ENCODE measurements at regions not wholly inside any gene's neighbourhood (a gene's known extent, or its start where the extent isn't known, plus 50 kb on each side); places are given as distances from the start of the nearest gene placed in this dataset.

DNA sequence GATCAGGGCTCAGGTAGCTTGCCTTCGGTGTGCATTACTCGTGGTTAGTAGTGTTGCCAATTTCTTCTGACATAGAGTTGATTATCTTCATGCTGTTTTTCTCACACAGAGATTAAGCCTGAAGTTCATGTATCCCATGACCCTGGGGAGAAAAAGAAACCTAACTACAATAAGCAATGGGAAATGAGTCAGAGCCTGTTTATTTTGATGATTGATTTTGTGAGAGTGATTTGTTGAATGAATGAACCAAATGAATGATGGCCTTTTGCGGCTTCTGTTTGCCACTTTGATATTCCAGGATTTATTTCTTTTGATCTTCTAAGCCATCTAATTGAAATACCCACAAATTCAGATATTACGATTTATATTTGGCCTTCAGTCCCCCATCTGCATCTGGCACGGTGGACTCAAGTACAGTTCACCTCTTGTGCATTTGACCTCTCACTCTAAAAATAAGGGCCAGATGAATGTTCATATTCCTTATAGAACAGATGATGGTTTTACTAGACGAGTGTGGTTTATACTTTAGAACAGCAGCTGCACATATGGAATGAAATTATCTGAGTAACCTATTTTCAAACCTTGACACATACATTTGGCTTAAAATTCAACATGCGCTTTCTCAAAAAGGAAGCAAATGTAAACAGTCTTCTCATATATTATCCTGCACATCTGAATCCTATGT lies 110.7 kb downstream of the PLCE1 start (continued):
- no peak for TF ChIP-seq SP7 (tag by site-specific recombination; IDR thresholded peaks at IDR 0.05)
- TF ChIP-seq SETDB1 (IDR thresholded peaks at IDR 0.05; ENCODE audit: insufficient read length, low read length): no peak
- TF ChIP-seq ZNF707 (tag by site-specific recombination; IDR thresholded peaks at IDR 0.05): no peak
- TF ChIP-seq, protein P1, sequence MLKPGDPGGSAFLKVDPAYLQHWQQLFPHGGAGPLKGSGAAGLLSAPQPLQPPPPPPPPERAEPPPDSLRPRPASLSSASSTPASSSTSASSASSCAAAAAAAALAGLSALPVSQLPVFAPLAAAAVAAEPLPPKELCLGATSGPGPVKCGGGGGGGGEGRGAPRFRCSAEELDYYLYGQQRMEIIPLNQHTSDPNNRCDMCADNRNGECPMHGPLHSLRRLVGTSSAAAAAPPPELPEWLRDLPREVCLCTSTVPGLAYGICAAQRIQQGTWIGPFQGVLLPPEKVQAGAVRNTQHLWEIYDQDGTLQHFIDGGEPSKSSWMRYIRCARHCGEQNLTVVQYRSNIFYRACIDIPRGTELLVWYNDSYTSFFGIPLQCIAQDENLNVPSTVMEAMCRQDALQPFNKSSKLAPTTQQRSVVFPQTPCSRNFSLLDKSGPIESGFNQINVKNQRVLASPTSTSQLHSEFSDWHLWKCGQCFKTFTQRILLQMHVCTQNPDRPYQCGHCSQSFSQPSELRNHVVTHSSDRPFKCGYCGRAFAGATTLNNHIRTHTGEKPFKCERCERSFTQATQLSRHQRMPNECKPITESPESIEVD (tag by site-specific recombination; IDR thresholded peaks at IDR 0.05): peak; percentile 82
- peak; percentile 46; the same call in 1 of the 2 replicates for TF ChIP-seq ZNF629 (tag by site-specific recombination; IDR thresholded peaks at IDR 0.05)
- peak; percentile 91 for TF ChIP-seq GFI1B (tag by site-specific recombination; IDR thresholded peaks at IDR 0.05)
- 0 out of 2 replicates have a peak, but pooled peaks have one; percentile 18 for TF ChIP-seq IKZF3 (tag by site-specific recombination; IDR thresholded peaks at IDR 0.05)
- TF ChIP-seq GLIS1 (tag by site-specific recombination; IDR thresholded peaks at IDR 0.05): no peak
- TF ChIP-seq ZFHX2 (tag by site-specific recombination; conservative IDR thresholded peaks at IDR 0.05): no peak
- TF ChIP-seq, protein P2, sequence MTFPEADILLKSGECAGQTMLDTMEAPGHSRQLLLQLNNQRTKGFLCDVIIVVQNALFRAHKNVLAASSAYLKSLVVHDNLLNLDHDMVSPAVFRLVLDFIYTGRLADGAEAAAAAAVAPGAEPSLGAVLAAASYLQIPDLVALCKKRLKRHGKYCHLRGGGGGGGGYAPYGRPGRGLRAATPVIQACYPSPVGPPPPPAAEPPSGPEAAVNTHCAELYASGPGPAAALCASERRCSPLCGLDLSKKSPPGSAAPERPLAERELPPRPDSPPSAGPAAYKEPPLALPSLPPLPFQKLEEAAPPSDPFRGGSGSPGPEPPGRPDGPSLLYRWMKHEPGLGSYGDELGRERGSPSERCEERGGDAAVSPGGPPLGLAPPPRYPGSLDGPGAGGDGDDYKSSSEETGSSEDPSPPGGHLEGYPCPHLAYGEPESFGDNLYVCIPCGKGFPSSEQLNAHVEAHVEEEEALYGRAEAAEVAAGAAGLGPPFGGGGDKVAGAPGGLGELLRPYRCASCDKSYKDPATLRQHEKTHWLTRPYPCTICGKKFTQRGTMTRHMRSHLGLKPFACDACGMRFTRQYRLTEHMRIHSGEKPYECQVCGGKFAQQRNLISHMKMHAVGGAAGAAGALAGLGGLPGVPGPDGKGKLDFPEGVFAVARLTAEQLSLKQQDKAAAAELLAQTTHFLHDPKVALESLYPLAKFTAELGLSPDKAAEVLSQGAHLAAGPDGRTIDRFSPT (tag by site-specific recombination; IDR thresholded peaks at IDR 0.05): no peak
- no peak for TF ChIP-seq ZNF426 (tag by site-specific recombination; IDR thresholded peaks at IDR 0.05)
- peak; percentile 56; the same call in 1 of the 2 replicates for TF ChIP-seq ZEB2 (tag by site-specific recombination; IDR thresholded peaks at IDR 0.05)
- TF ChIP-seq, protein P3, sequence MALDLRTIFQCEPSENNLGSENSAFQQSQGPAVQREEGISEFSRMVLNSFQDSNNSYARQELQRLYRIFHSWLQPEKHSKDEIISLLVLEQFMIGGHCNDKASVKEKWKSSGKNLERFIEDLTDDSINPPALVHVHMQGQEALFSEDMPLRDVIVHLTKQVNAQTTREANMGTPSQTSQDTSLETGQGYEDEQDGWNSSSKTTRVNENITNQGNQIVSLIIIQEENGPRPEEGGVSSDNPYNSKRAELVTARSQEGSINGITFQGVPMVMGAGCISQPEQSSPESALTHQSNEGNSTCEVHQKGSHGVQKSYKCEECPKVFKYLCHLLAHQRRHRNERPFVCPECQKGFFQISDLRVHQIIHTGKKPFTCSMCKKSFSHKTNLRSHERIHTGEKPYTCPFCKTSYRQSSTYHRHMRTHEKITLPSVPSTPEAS (tag by site-specific recombination; IDR thresholded peaks at IDR 0.05): no peak
- peak; percentile 51; the same call in 1 of the 2 replicates for TF ChIP-seq ZXDB (tag by site-specific recombination; IDR thresholded peaks at IDR 0.05)
- TF ChIP-seq MEIS1 (CRISPR knock-in tag; IDR thresholded peaks at IDR 0.05; ENCODE audit: borderline replicate concordance): no peak
- TF ChIP-seq, protein P4, sequence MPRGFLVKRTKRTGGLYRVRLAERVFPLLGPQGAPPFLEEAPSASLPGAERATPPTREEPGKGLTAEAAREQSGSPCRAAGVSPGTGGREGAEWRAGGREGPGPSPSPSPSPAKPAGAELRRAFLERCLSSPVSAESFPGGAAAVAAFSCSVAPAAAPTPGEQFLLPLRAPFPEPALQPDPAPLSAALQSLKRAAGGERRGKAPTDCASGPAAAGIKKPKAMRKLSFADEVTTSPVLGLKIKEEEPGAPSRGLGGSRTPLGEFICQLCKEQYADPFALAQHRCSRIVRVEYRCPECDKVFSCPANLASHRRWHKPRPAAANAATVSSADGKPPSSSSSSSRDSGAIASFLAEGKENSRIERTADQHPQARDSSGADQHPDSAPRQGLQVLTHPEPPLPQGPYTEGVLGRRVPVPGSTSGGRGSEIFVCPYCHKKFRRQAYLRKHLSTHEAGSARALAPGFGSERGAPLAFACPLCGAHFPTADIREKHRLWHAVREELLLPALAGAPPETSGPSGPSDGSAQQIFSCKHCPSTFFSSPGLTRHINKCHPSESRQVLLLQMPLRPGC (tag by site-specific recombination; IDR thresholded peaks at IDR 0.05): peak; percentile 64
- no peak for TF ChIP-seq KLF7 (tag by site-specific recombination; IDR thresholded peaks at IDR 0.05; ENCODE audit: borderline replicate concordance)
- TF ChIP-seq ZNF600 (tag by site-specific recombination; IDR thresholded peaks at IDR 0.05): no peak
- no peak for TF ChIP-seq REPIN1 (tag by site-specific recombination; IDR thresholded peaks at IDR 0.05; ENCODE audit: low read depth)
- peak; percentile 95 for TF ChIP-seq FEZF1 (tag by site-specific recombination; IDR thresholded peaks at IDR 0.05)
- TF ChIP-seq ZNF274 (IDR thresholded peaks at IDR 0.05; ENCODE audit: low read length): no peak
- TF ChIP-seq ZNF274 (tag by site-specific recombination; IDR thresholded peaks at IDR 0.05; ENCODE audit: borderline replicate concordance): no peak
- TF ChIP-seq, protein P5, sequence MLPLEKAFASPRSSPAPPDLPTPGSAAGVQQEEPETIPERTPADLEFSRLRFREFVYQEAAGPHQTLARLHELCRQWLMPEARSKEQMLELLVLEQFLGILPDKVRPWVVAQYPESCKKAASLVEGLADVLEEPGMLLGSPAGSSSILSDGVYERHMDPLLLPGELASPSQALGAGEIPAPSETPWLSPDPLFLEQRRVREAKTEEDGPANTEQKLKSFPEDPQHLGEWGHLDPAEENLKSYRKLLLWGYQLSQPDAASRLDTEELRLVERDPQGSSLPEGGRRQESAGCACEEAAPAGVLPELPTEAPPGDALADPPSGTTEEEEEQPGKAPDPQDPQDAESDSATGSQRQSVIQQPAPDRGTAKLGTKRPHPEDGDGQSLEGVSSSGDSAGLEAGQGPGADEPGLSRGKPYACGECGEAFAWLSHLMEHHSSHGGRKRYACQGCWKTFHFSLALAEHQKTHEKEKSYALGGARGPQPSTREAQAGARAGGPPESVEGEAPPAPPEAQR (tag by site-specific recombination; IDR thresholded peaks at IDR 0.05): no peak
- no peak for TF ChIP-seq ZNF155 (tag by site-specific recombination; IDR thresholded peaks at IDR 0.05)
- no peak for TF ChIP-seq BCL11B (tag by site-specific recombination; IDR thresholded peaks at IDR 0.05; ENCODE audit: low read depth)
- TF ChIP-seq, protein P6, sequence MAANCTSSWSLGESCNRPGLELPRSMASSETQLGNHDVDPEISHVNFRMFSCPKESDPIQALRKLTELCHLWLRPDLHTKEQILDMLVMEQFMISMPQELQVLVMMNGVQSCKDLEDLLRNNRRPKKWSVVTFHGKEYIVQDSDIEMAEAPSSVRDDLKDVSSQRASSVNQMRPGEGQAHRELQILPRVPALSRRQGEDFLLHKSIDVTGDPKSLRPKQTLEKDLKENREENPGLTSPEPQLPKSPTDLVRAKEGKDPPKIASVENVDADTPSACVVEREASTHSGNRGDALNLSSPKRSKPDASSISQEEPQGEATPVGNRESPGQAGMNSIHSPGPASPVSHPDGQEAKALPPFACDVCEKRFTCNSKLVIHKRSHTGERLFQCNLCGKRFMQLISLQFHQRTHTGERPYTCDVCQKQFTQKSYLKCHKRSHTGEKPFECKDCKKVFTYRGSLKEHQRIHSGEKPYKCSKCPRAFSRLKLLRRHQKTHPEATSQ (tag by site-specific recombination; IDR thresholded peaks at IDR 0.05): no peak
- TF ChIP-seq ZNF24 (tag by site-specific recombination; IDR thresholded peaks at IDR 0.05): 0 out of 2 replicates have a peak, but pooled peaks have one; percentile 36
- TF ChIP-seq, protein P7, sequence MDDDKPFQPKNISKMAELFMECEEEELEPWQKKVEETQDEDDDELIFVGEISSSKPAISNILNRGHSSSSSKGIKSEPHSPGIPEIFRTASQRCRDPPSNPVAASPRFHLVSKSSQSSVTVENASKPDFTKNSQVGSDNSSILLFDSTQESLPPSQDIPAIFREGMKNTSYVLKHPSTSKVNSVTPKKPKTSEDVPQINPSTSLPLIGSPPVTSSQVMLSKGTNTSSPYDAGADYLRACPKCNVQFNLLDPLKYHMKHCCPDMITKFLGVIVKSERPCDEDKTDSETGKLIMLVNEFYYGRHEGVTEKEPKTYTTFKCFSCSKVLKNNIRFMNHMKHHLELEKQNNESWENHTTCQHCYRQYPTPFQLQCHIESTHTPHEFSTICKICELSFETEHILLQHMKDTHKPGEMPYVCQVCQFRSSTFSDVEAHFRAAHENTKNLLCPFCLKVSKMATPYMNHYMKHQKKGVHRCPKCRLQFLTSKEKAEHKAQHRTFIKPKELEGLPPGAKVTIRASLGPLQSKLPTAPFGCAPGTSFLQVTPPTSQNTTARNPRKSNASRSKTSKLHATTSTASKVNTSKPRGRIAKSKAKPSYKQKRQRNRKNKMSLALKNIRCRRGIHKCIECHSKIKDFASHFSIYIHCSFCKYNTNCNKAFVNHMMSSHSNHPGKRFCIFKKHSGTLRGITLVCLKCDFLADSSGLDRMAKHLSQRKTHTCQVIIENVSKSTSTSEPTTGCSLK (tag by site-specific recombination; IDR thresholded peaks at IDR 0.05): no peak
- no peak for TF ChIP-seq KLF8 (tag by site-specific recombination; IDR thresholded peaks at IDR 0.05)

Measured in HEK293 (cell line).